ENCODE measurements at regions not wholly inside any gene's neighbourhood (a gene's known extent, or its start where the extent isn't known, plus 50 kb on each side); places are given as distances from the start of the nearest gene placed in this dataset.

DNA sequence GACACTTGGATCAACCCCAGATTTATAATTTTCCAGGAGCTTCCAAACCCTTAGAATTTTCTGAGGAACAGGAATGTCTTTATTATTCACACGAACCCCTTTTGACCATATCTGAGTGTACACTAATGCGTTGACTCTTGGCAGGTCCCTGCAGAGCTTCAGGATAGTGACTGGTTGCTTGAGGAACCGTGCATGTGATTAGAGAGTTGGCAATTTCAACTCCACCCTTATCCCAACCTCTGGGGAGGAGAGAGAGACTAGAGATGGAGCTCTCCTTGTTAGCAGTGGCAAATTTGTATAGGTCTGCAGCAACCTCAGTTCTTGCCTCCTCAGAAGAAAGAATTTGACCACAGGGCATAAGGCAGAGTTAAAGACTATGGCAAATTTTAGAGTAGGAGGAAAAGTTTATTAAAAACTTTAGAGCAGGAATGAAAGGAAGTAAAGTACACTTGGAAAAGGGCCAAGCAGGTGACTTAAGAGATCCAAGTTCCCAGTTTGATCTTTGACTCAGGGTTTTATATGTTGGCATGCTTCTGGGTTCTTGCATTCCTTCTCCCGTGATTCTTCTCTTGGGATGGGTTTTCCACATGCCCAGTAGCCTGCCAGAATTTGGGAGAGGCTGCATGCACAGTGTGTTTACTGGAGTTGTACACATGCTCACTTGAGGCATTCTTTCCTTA lies 93.8 kb upstream of the ETV3 start:
- 73 to 80% methylated on average over 4 of the region's 4 CpGs for WGBS, 2 donors

DNA sequence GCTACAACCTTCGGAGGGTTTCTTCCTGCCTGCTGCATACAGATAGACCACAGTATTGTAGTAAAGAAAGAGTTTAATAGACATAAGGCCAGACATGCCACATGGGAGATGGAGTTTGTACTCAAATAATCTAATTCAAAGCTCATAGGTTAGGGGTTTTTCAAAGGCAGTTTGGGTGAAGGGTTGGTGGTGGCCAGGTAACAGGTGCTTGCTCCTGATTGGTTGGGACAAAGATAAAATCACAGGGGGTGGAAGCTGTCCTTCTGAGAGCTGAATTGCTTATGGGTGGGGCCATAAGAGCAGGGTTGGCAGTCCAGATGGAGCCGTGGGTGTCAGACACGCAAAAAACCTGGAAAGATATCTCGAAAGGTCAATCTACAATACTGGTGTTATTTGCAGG lies 92.3 kb upstream of the ETV3 start:
- DNase-seq = no peak
- Histone ChIP-seq H3K27ac (no peak overlapping the region), H3K27me3 (no peaks in the 10 kb centered on the region), H3K4me3 (no peak overlapping the region), H3K36me3 (ENCODE audit: low read depth, missing control alignments) (no peaks in the 10 kb centered on the region), H3K9me3 (no peaks in the 10 kb centered on the region), H3K4me1 (peaks cover 14% of the 10 kb centered on the region)
- TF ChIP-seq, protein P1, sequence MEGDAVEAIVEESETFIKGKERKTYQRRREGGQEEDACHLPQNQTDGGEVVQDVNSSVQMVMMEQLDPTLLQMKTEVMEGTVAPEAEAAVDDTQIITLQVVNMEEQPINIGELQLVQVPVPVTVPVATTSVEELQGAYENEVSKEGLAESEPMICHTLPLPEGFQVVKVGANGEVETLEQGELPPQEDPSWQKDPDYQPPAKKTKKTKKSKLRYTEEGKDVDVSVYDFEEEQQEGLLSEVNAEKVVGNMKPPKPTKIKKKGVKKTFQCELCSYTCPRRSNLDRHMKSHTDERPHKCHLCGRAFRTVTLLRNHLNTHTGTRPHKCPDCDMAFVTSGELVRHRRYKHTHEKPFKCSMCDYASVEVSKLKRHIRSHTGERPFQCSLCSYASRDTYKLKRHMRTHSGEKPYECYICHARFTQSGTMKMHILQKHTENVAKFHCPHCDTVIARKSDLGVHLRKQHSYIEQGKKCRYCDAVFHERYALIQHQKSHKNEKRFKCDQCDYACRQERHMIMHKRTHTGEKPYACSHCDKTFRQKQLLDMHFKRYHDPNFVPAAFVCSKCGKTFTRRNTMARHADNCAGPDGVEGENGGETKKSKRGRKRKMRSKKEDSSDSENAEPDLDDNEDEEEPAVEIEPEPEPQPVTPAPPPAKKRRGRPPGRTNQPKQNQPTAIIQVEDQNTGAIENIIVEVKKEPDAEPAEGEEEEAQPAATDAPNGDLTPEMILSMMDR (IDR thresholded peaks at IDR 0.05) = no peak
- TF ChIP-seq POLR2A (IDR thresholded peaks at IDR 0.05) = no peak
- intact Hi-C loops (cut with DNase I; ENCODE audit: low total_unique reads) = no loop called here
- 89 to 92% methylated on average over 4 of the region's 4 CpGs for WGBS, 2 donors

More for the DNA sequence above, 93.8 kb upstream of the ETV3 start:
- intact Hi-C loops (cut with DNase I; ENCODE audit: low total_unique reads) = no loop called here
- H3K27ac ChIP-seq = no peak overlapping the region
- no peaks in the 10 kb centered on the region for H3K9me3 ChIP-seq
- no peaks in the 10 kb centered on the region for H3K27me3 ChIP-seq
- peaks cover 17% of the 10 kb centered on the region for H3K4me1 ChIP-seq
- no peaks in the 10 kb centered on the region for H3K36me3 ChIP-seq (ENCODE audit: low read depth, missing control alignments)
- no peak for DNase-seq
- no peak overlapping the region for H3K4me3 ChIP-seq
- no peak for TF ChIP-seq POLR2A (IDR thresholded peaks at IDR 0.05)
- TF ChIP-seq, protein P1 (IDR thresholded peaks at IDR 0.05) = no peak

DNA sequence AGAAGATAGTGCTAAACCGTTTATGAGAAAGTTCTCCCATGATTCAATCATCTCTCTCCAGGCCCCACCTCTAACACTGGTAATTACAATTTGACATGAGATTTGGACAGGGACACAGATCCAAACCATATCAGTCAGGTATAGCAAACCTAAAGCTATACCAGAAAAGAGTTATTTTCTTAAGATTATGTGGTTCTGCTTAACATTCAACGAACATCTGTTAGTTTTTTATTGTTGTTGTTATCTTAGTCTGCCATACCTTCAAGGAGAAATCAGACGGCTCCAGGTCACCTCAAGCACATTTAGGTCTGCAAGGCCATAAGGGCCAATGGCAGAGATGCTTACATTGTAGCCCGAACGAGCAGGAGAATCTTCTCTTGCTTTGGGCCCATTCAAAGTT lies 89.5 kb upstream of the ETV3 start:
- Histone ChIP-seq H3K9me3 (no peaks in the 10 kb centered on the region), H3K4me3 (no peak overlapping the region), H3K27me3 (no peaks in the 10 kb centered on the region), H3K4me1 (no peaks in the 10 kb centered on the region), H3K36me3 (ENCODE audit: low read depth, missing control alignments) (no peaks in the 10 kb centered on the region), H3K27ac (no peak overlapping the region)
- WGBS, 2 donors = 75 to 78% methylated on average over 5 of the region's 5 CpGs
- DNase-seq = no peak
- intact Hi-C loops (cut with DNase I; ENCODE audit: low total_unique reads) = no loop called here
- TF ChIP-seq, protein P1 (IDR thresholded peaks at IDR 0.05) = no peak
- no peak for TF ChIP-seq POLR2A (IDR thresholded peaks at IDR 0.05)

DNA sequence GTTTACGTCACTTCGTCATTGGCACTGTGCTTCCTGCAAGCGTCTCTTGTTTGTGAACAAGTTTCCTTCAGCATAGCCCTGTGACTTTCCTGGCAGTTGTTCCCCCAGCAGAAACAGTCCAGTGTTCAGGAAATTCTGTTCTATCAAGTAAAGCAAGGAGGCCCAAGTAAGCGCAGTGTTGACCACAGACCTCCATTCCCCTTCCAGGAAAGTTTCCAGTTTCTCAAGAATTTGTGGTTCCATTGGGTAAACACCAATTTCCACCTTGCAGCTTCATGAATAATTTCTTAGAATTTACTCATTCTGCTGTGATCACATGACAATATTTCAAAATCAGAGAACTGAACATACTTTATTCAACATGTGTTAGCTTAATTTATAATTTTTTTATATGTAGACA lies 88.5 kb upstream of the ETV3 start:
- no peaks in the 10 kb centered on the region for H3K4me1 ChIP-seq
- H3K27ac ChIP-seq = no peak overlapping the region
- H3K36me3 ChIP-seq (ENCODE audit: low read depth, missing control alignments) = no peaks in the 10 kb centered on the region
- 84 to 87% methylated on average over 4 of the region's 4 CpGs for WGBS, 2 donors
- no peak overlapping the region for H3K4me3 ChIP-seq
- intact Hi-C loops (cut with DNase I; ENCODE audit: low total_unique reads) = no loop called here
- no peaks in the 10 kb centered on the region for H3K27me3 ChIP-seq
- no peak for TF ChIP-seq POLR2A (IDR thresholded peaks at IDR 0.05)
- TF ChIP-seq, protein P1 (IDR thresholded peaks at IDR 0.05) = no peak
- H3K9me3 ChIP-seq = no peaks in the 10 kb centered on the region
- no peak for DNase-seq

DNA sequence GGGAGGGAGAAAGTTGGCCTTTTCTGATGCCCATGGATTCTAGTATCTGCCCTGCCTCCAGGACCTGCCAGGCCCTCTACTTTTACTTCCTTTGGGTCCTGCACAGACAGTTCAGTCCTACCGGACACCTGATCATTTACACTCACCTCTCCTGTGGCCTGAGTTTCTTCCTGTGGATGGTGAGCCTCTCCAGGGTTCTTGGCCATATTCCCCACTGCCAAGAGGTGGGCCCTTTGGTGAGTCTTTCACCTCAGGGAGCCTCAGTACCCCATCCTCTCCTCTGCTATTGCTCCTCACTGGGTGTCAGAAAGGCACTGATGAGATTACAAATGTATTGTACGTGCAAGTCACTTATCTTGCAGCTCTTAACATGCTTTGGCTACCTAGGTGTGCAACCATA lies 81.4 kb upstream of the ETV3 start:
- H3K4me3 ChIP-seq = no peak overlapping the region
- intact Hi-C loops (cut with DNase I; ENCODE audit: low total_unique reads) = no loop called here
- no peaks in the 10 kb centered on the region for H3K36me3 ChIP-seq (ENCODE audit: low read depth, missing control alignments)
- TF ChIP-seq, protein P1 (IDR thresholded peaks at IDR 0.05) = no peak
- no peak for TF ChIP-seq POLR2A (IDR thresholded peaks at IDR 0.05)
- H3K27ac ChIP-seq = no peak overlapping the region
- no peaks in the 10 kb centered on the region for H3K4me1 ChIP-seq
- H3K27me3 ChIP-seq = no peaks in the 10 kb centered on the region
- no peaks in the 10 kb centered on the region for H3K9me3 ChIP-seq
- no peak for DNase-seq
- 51 to 81% methylated on average over 2 of the region's 2 CpGs for WGBS, 2 donors

Data from testis (tissue), 2 donors.